ENCODE measurements at regions not wholly inside any gene's neighbourhood (a gene's known extent, or its start where the extent isn't known, plus 50 kb on each side); places are given as distances from the start of the nearest gene placed in this dataset.

DNA sequence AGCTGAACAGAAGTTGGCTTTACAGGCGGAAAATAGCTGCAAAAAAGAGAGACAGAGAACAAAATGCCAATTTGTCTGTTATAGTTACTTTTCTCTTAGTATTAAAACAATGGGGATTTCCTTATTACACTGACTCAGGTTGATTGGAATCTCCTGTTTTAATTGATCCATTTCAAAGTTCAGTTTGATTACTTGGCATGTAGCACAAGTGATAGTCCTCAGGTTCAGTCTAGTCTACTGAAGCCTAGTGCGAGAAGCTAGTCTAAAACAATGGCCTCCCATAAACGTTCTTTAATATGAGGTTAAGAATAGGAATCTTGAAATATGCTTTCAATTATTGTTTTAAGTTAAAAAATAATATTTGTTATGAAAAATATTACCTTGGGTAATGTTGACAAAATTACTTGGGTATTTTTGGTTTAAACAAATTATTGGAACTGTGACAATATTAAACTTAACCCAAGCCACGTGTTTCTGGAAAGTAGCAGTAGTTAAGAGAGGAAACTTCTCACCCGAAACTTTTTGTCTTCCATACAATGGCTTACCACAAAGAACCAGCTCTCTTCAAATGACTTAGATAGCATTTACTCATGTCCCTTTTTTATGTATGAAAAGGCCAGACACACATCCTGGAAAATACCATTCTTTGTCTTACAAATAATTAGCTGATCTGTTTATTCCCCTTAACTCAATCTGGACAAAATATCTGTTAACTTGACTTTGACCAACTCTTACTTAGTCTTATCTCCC lies 1326.2 kb upstream of the TMEFF2 start:
- no peak overlapping the region for H3K9ac ChIP-seq (ENCODE audit: control insufficient read depth, insufficient read depth, low read length)
- H3K27me3 ChIP-seq (replicated peaks in 1 of 2; ENCODE audit: control insufficient read depth in 2 of 2, insufficient read depth in 2 of 2, low read length in 1 of 2), result no peaks in the 10 kb centered on the region
- no peak overlapping the region for H3K27ac ChIP-seq (ENCODE audit: control insufficient read depth, insufficient read depth)
- ChIA-PET SMC1A (ENCODE audit: uncharacterized antibody, unreplicated experiment) (interaction anchor here (0.8 to 1.6 kb wide), 3 partner anchors 11 to 46 kb away, joined by 3 to 4 read pairs (median 4); no protein-coding TSS in a partner anchor), CTCF (interaction anchor here (1.9 kb wide), 1 partner anchor 64 kb away, joined by 6 read pairs; no protein-coding TSS in a partner anchor), POLR2A (interaction anchor here (0.5 kb wide), 1 partner anchor 1867 kb away, joined by 4 read pairs; no protein-coding TSS in a partner anchor), RAD21 (ENCODE audit: unreplicated experiment) (interaction anchor here (0.6 to 0.7 kb wide), 3 partner anchors 45 to 1845 kb away, joined by 3 read pairs; no protein-coding TSS in a partner anchor)
- no peak overlapping the region for H2AFZ ChIP-seq (ENCODE audit: control insufficient read depth, low read depth, low read length)
- ATAC-seq (peak; percentile 67), FAIRE-seq (no peak), DNase-seq (ENCODE audit: low read depth, low spot score) (no peak)
- no peaks in the 10 kb centered on the region for H3K9me3 ChIP-seq (replicated peaks; ENCODE audit: control insufficient read depth, insufficient read depth, low read length)
- WGBS (ENCODE audit: insufficient coverage, insufficient replicate concordance, low lambda C conversion rate, missing lambda C conversion rate), result 10% methylated on average over 5 of the region's 5 CpGs
- intact Hi-C loops (cut with micrococcal nuclease; ENCODE audit: unreplicated experiment) (no loop called here), in situ Hi-C loops (cut with MboI) (no loop called here)
- H3K36me3 ChIP-seq (ENCODE audit: control insufficient read depth in 2 of 2, insufficient read depth in 2 of 2, low read length in 1 of 2), result no peaks in the 10 kb centered on the region
- H3K4me3 ChIP-seq, result no peak overlapping the region
- no peaks in the 10 kb centered on the region for H3K79me2 ChIP-seq (ENCODE audit: control insufficient read depth, insufficient read depth, low read length)
- H3K4me1 ChIP-seq (ENCODE audit: control insufficient read depth, insufficient read depth, low read length), result no peaks in the 10 kb centered on the region
- no TSS peak for BruUV-seq (replicated peaks)
- no peaks in the 10 kb centered on the region for H4K20me1 ChIP-seq (ENCODE audit: control insufficient read depth, insufficient read depth)
- no peak for TF ChIP-seq CHD4 (IDR thresholded peaks at IDR 0.05)
- 0 out of 4 replicates have a peak, but pooled peaks of 1 of the 2 experiments have one; percentile 9 for TF ChIP-seq IKZF2 (IDR thresholded peaks at IDR 0.05)
- no peak for TF ChIP-seq TCF12 (IDR thresholded peaks at IDR 0.05; ENCODE audit: low read depth, low read length)
- TF ChIP-seq IKZF1 (conservative IDR thresholded peaks at IDR 0.05), result 0 out of 2 replicates have a peak, but pooled peaks have one; percentile 29
- H3K4me2 ChIP-seq (ENCODE audit: control insufficient read depth, insufficient read depth), result no peak overlapping the region

DNA sequence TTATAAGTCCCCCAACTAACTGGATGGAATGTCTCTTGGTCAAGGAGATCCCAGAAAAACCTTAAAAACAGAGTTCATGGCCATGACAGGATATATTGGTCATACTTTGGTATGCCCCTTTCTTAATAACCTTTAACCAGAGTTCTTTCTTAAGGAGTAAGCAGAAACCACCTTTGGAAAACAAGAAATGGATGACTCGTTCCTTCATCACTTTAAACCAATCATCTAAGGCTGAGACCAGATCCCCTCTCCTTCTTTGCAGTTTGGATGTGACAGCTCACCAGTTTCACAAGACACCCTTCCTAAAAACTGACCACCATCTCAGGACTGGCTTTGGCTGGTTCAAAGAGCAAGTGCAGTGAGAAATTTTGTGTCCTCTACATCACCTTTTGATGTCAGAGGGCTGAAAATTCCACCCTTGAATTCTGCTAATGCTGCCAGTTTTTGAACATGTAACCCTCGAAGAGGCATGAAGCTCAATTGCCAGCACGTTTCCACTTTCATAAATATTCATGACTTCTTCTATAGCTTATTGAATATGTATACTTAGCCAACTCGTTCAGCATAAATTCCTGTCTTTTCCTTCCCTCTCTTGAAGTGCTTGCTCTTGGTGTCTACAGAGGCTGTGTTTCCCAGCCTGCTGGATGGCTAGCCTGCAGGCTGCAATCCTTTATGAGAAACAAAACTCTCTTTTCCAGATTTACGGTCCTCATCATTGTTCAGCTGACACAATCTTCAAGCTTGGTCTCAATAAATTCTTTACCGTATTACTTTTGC lies 1323.5 kb upstream of the TMEFF2 start:
- Histone ChIP-seq H3K4me1 (ENCODE audit: control insufficient read depth, insufficient read depth, low read length) (no peaks in the 10 kb centered on the region), H3K9me3 (replicated peaks; ENCODE audit: control insufficient read depth, insufficient read depth, low read length) (no peaks in the 10 kb centered on the region), H3K79me2 (ENCODE audit: control insufficient read depth, insufficient read depth, low read length) (no peaks in the 10 kb centered on the region), H3K36me3 (ENCODE audit: control insufficient read depth in 2 of 2, insufficient read depth in 2 of 2, low read length in 1 of 2) (no peaks in the 10 kb centered on the region), H4K20me1 (ENCODE audit: control insufficient read depth, insufficient read depth) (no peaks in the 10 kb centered on the region), H3K4me2 (ENCODE audit: control insufficient read depth, insufficient read depth) (no peak overlapping the region), H3K27ac (ENCODE audit: control insufficient read depth, insufficient read depth) (no peak overlapping the region), H3K4me3 (no peak overlapping the region), H2AFZ (ENCODE audit: control insufficient read depth, low read depth, low read length) (no peak overlapping the region), H3K9ac (ENCODE audit: control insufficient read depth, insufficient read depth, low read length) (no peak overlapping the region), H3K27me3 (replicated peaks in 1 of 2; ENCODE audit: control insufficient read depth in 2 of 2, insufficient read depth in 2 of 2, low read length in 1 of 2) (no peaks in the 10 kb centered on the region)
- SMC1A ChIA-PET (ENCODE audit: uncharacterized antibody, unreplicated experiment), result interaction anchor here (0.9 to 1.1 kb wide), 2 partner anchors 8 to 25 kb away, joined by 3 to 5 read pairs; no protein-coding TSS in a partner anchor
- DNase-seq (ENCODE audit: low read depth, low spot score) (no peak), FAIRE-seq (no peak), ATAC-seq (no peak)
- RAD21 ChIA-PET (ENCODE audit: unreplicated experiment), result no interaction called here
- no TSS peak for BruUV-seq (replicated peaks)
- CTCF ChIA-PET, result no interaction called here
- in situ Hi-C loops (cut with MboI), result no loop called here
- intact Hi-C loops (cut with micrococcal nuclease; ENCODE audit: unreplicated experiment), result no loop called here
- POLR2A ChIA-PET, result interaction anchor here (1.0 kb wide), 1 partner anchor 11 kb away, joined by 5 read pairs; no protein-coding TSS in a partner anchor
- 38% methylated on average over 6 of the region's 6 CpGs for WGBS (ENCODE audit: insufficient coverage, insufficient replicate concordance, low lambda C conversion rate, missing lambda C conversion rate)
- TF ChIP-seq IRF3 (IDR thresholded peaks at IDR 0.05), result no peak
- TF ChIP-seq EED (IDR thresholded peaks at IDR 0.05; ENCODE audit: low read depth), result no peak
- TF ChIP-seq BCL3 (IDR thresholded peaks at IDR 0.05; ENCODE audit: borderline replicate concordance, insufficient read depth, low read depth, low read length, poor library complexity, severe bottlenecking), result no peak
- no peak for TF ChIP-seq RFX5 (IDR thresholded peaks at IDR 0.05; ENCODE audit: low read depth, low read length)
- TF ChIP-seq, protein P1, sequence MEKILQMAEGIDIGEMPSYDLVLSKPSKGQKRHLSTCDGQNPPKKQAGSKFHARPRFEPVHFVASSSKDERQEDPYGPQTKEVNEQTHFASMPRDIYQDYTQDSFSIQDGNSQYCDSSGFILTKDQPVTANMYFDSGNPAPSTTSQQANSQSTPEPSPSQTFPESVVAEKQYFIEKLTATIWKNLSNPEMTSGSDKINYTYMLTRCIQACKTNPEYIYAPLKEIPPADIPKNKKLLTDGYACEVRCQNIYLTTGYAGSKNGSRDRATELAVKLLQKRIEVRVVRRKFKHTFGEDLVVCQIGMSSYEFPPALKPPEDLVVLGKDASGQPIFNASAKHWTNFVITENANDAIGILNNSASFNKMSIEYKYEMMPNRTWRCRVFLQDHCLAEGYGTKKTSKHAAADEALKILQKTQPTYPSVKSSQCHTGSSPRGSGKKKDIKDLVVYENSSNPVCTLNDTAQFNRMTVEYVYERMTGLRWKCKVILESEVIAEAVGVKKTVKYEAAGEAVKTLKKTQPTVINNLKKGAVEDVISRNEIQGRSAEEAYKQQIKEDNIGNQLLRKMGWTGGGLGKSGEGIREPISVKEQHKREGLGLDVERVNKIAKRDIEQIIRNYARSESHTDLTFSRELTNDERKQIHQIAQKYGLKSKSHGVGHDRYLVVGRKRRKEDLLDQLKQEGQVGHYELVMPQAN (conservative IDR thresholded peaks at IDR 0.05), result no peak
- no peak for TF ChIP-seq MTA2 (IDR thresholded peaks at IDR 0.05; ENCODE audit: low read depth)
- no peak for TF ChIP-seq CHD1 (IDR thresholded peaks at IDR 0.05; ENCODE audit: low read depth, low read length)

Data from GM12878 (cell line).